ENCODE measurements at regions not wholly inside any gene's neighbourhood (a gene's known extent, or its start where the extent isn't known, plus 50 kb on each side); places are given as distances from the start of the nearest gene placed in this dataset.

DNA sequence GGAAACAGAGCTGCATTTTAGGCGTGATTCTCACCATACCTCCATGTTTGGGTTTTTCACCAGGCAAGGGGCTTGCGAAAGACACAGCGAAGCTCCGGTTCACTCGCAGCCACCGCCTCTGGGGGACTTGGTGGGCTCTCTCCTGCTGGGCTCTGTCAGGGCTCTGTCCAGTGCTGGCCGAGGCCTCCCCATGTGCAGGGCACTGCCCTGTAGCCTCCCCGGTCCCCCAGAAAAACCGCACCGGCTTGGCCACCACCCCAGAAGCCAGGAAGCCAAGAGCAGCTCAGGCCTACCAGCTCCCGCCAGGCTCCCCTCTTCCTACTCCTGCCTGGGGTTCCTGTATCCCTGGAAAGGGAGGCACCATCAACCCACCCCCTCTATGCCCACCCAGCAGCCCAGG, 151.5 kb downstream of the CTTN start:
- TF ChIP-seq FOXA3 (CRISPR knock-in tag; conservative IDR thresholded peaks at IDR 0.05 in 1 of 2, IDR thresholded peaks at IDR 0.05 in 1 of 2), result no peak
- TF ChIP-seq CEBPB (tag; IDR thresholded peaks at IDR 0.05), result no peak
- TF ChIP-seq FOXP4 (CRISPR knock-in tag; IDR thresholded peaks at IDR 0.05; ENCODE audit: borderline replicate concordance), result no peak
- no peak for TF ChIP-seq SMARCC2 (IDR thresholded peaks at IDR 0.05; ENCODE audit: low read depth)
- TF ChIP-seq, protein P1, sequence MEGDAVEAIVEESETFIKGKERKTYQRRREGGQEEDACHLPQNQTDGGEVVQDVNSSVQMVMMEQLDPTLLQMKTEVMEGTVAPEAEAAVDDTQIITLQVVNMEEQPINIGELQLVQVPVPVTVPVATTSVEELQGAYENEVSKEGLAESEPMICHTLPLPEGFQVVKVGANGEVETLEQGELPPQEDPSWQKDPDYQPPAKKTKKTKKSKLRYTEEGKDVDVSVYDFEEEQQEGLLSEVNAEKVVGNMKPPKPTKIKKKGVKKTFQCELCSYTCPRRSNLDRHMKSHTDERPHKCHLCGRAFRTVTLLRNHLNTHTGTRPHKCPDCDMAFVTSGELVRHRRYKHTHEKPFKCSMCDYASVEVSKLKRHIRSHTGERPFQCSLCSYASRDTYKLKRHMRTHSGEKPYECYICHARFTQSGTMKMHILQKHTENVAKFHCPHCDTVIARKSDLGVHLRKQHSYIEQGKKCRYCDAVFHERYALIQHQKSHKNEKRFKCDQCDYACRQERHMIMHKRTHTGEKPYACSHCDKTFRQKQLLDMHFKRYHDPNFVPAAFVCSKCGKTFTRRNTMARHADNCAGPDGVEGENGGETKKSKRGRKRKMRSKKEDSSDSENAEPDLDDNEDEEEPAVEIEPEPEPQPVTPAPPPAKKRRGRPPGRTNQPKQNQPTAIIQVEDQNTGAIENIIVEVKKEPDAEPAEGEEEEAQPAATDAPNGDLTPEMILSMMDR (IDR thresholded peaks at IDR 0.05 in 2 of 3, conservative IDR thresholded peaks at IDR 0.05 in 1 of 3; ENCODE audit: insufficient read depth in 2 of 3, low read depth in 1 of 3, low read length in 3 of 3), result no peak
- no peak for TF ChIP-seq MEIS2 (IDR thresholded peaks at IDR 0.05; ENCODE audit: partially characterized antibody)
- TF ChIP-seq XRCC4 (IDR thresholded peaks at IDR 0.05; ENCODE audit: extremely low read depth, insufficient read depth, insufficient read length), result no peak
- no peak for TF ChIP-seq BRCA1 (IDR thresholded peaks at IDR 0.05)
- no peak for TF ChIP-seq BRCA1 (CRISPR knock-in tag; IDR thresholded peaks at IDR 0.05)
- TF ChIP-seq FOXJ3 (CRISPR knock-in tag; IDR thresholded peaks at IDR 0.05), result no peak
- no peak for TF ChIP-seq E4F1 (CRISPR knock-in tag; IDR thresholded peaks at IDR 0.05; ENCODE audit: borderline replicate concordance)

All from K562 (cell line).